ENCODE measurements at regions not wholly inside any gene's neighbourhood (a gene's known extent, or its start where the extent isn't known, plus 50 kb on each side); places are given as distances from the start of the nearest gene placed in this dataset.

DNA sequence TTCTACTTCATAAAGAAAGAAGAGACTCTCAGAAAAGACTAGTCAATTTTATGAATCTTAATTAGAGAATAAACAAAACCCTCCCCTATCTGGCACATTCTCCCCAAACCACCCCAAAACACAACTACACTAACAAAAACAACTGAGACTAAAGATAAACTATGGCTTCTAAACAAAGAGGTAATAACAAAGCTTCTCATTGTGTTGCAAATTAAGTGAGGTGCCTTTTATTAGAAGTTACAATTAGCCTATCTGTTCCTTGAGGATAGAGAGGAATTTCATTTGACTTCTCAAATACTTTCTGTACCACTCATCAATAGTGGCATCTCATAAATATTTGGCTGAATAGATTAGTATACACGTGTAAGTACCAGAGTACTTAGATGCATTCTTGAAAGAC is 1196.2 kb downstream of the PCDH9 start:
- Histone ChIP-seq H3K4me1 (ENCODE audit: control insufficient read depth, insufficient read depth, low read length, unreplicated experiment) (no peaks in the 10 kb centered on the region), H3K79me2 (ENCODE audit: control insufficient read depth, insufficient read depth, low read length, unreplicated experiment) (no peaks in the 10 kb centered on the region), H2AFZ (ENCODE audit: low read length, unreplicated experiment) (no peak overlapping the region), H3K27me3 (ENCODE audit: insufficient read depth, low read length) (no peaks in the 10 kb centered on the region), H3K36me3 (ENCODE audit: insufficient read depth, low read length) (no peaks in the 10 kb centered on the region), H3K27ac (ENCODE audit: low read depth, low read length) (no peak overlapping the region), H3K4me3 (ENCODE audit: low read depth, low read length) (no peak overlapping the region)

GRCh38 chr13:66021846-66022245 is 1208.3 kb downstream of the PCDH9 start:
- H3K79me2 ChIP-seq (ENCODE audit: control insufficient read depth, insufficient read depth, low read length, unreplicated experiment) = no peaks in the 10 kb centered on the region
- H3K27me3 ChIP-seq (ENCODE audit: insufficient read depth, low read length) = no peaks in the 10 kb centered on the region
- H3K4me3 ChIP-seq (ENCODE audit: low read depth, low read length) = no peak overlapping the region
- no peaks in the 10 kb centered on the region for H3K4me1 ChIP-seq (ENCODE audit: control insufficient read depth, insufficient read depth, low read length, unreplicated experiment)
- no peak overlapping the region for H3K27ac ChIP-seq (ENCODE audit: low read depth, low read length)
- H2AFZ ChIP-seq (ENCODE audit: low read length, unreplicated experiment) = no peak overlapping the region
- no peaks in the 10 kb centered on the region for H3K36me3 ChIP-seq (ENCODE audit: insufficient read depth, low read length)

DNA sequence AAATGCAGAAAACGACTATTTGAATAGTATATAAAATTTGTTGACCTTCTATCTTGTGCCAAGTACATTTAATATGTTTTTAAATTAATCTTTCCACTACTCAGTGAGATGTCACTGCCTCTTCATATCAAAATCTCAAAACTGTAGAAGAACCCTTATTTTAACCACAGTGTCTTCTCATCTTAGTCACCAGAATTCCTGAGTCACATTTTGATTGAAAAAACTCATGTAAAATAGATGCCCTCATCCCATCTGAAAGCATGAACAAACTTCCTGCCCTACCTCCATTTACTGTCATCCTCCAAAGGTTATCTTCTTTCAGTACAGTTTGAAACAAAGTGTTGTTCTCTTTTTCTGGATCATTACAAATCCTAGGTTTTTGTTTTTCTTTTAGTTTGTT is 1215.4 kb downstream of the PCDH9 start:
- H3K79me2 ChIP-seq (ENCODE audit: control insufficient read depth, insufficient read depth, low read length, unreplicated experiment) = no peaks in the 10 kb centered on the region
- no peaks in the 10 kb centered on the region for H3K27me3 ChIP-seq (ENCODE audit: insufficient read depth, low read length)
- H2AFZ ChIP-seq (ENCODE audit: low read length, unreplicated experiment) = no peak overlapping the region
- H3K4me1 ChIP-seq (ENCODE audit: control insufficient read depth, insufficient read depth, low read length, unreplicated experiment) = no peaks in the 10 kb centered on the region
- H3K27ac ChIP-seq (ENCODE audit: low read depth, low read length) = no peak overlapping the region
- H3K4me3 ChIP-seq (ENCODE audit: low read depth, low read length) = no peak overlapping the region
- no peaks in the 10 kb centered on the region for H3K36me3 ChIP-seq (ENCODE audit: insufficient read depth, low read length)

- H3K36me3 ChIP-seq (ENCODE audit: insufficient read depth, low read length) = no peaks in the 10 kb centered on the region
Measured at GRCh38 chr13:66009241-66009640, 1220.9 kb downstream of the PCDH9 start.

DNA sequence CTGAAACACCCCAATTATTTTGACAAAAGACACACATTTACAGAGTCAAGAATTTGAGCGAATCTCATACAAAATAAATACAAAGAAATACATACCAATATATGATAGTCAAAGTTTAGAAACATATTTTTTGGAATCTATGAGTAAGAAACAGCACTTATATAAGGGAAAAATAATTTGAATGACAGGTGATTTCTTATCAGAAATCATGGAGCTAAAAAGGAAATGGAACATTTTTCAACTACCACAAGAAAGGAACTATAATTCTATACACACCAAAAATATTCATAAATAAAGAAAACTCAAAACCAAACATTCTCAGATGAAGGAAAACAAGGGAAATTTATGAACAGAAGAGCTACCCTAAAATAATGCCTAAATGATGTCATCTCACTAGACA is 1226.6 kb downstream of the PCDH9 start:
- Histone ChIP-seq H3K4me3 (ENCODE audit: low read depth, low read length) (no peak overlapping the region), H2AFZ (ENCODE audit: low read length, unreplicated experiment) (no peak overlapping the region), H3K4me1 (ENCODE audit: control insufficient read depth, insufficient read depth, low read length, unreplicated experiment) (no peaks in the 10 kb centered on the region), H3K27me3 (ENCODE audit: insufficient read depth, low read length) (no peaks in the 10 kb centered on the region), H3K27ac (ENCODE audit: low read depth, low read length) (no peak overlapping the region), H3K36me3 (ENCODE audit: insufficient read depth, low read length) (no peaks in the 10 kb centered on the region), H3K79me2 (ENCODE audit: control insufficient read depth, insufficient read depth, low read length, unreplicated experiment) (no peaks in the 10 kb centered on the region)

More at GRCh38 chr13:66009241-66009640, 1220.9 kb downstream of the PCDH9 start:
- no peaks in the 10 kb centered on the region for H3K4me1 ChIP-seq (ENCODE audit: control insufficient read depth, insufficient read depth, low read length, unreplicated experiment)
- no peaks in the 10 kb centered on the region for H3K27me3 ChIP-seq (ENCODE audit: insufficient read depth, low read length)
- no peak overlapping the region for H3K4me3 ChIP-seq (ENCODE audit: low read depth, low read length)
- H2AFZ ChIP-seq (ENCODE audit: low read length, unreplicated experiment) = no peak overlapping the region
- no peak overlapping the region for H3K27ac ChIP-seq (ENCODE audit: low read depth, low read length)
- H3K79me2 ChIP-seq (ENCODE audit: control insufficient read depth, insufficient read depth, low read length, unreplicated experiment) = no peaks in the 10 kb centered on the region

- H3K27ac ChIP-seq (ENCODE audit: low read depth, low read length) = no peak overlapping the region
- no peak overlapping the region for H3K4me3 ChIP-seq (ENCODE audit: low read depth, low read length)
- no peaks in the 10 kb centered on the region for H3K4me1 ChIP-seq (ENCODE audit: control insufficient read depth, insufficient read depth, low read length, unreplicated experiment)
- H3K27me3 ChIP-seq (ENCODE audit: insufficient read depth, low read length) = no peaks in the 10 kb centered on the region
- no peak overlapping the region for H2AFZ ChIP-seq (ENCODE audit: low read length, unreplicated experiment)
- no peaks in the 10 kb centered on the region for H3K36me3 ChIP-seq (ENCODE audit: insufficient read depth, low read length)
- no peaks in the 10 kb centered on the region for H3K79me2 ChIP-seq (ENCODE audit: control insufficient read depth, insufficient read depth, low read length, unreplicated experiment)
Measured at GRCh38 chr13:66001140-66001539, 1229.0 kb downstream of the PCDH9 start.

DNA sequence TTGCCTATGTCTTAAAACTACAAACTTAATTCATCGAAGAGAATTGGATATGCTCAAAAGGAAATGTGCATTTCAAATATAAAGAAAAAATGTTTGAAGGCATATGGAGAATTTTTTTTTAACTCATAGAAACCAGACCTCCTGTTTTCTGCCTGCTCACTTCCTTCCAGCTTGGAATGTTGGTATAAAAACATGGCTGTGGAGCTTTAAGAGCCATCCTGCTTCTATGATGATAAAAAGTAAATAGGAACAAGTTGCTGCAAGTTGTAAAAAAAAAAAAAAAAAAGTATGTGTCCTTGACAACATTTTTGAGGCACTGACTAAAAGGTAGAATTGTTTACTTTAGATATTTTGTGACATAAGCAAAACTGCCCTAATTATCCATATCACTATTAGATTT is 1230.7 kb downstream of the PCDH9 start:
- Histone ChIP-seq H2AFZ (ENCODE audit: low read length, unreplicated experiment) (no peak overlapping the region), H3K4me3 (ENCODE audit: low read depth, low read length) (no peak overlapping the region), H3K4me1 (ENCODE audit: control insufficient read depth, insufficient read depth, low read length, unreplicated experiment) (no peaks in the 10 kb centered on the region), H3K27me3 (ENCODE audit: insufficient read depth, low read length) (no peaks in the 10 kb centered on the region), H3K79me2 (ENCODE audit: control insufficient read depth, insufficient read depth, low read length, unreplicated experiment) (no peaks in the 10 kb centered on the region), H3K36me3 (ENCODE audit: insufficient read depth, low read length) (no peaks in the 10 kb centered on the region), H3K27ac (ENCODE audit: low read depth, low read length) (no peak overlapping the region)

- H3K79me2 ChIP-seq (ENCODE audit: control insufficient read depth, insufficient read depth, low read length, unreplicated experiment) = no peaks in the 10 kb centered on the region
- H3K36me3 ChIP-seq (ENCODE audit: insufficient read depth, low read length) = no peaks in the 10 kb centered on the region
- H2AFZ ChIP-seq (ENCODE audit: low read length, unreplicated experiment) = no peak overlapping the region
- H3K4me1 ChIP-seq (ENCODE audit: control insufficient read depth, insufficient read depth, low read length, unreplicated experiment) = no peaks in the 10 kb centered on the region
- no peak overlapping the region for H3K4me3 ChIP-seq (ENCODE audit: low read depth, low read length)
- H3K27me3 ChIP-seq (ENCODE audit: insufficient read depth, low read length) = no peaks in the 10 kb centered on the region
- H3K27ac ChIP-seq (ENCODE audit: low read depth, low read length) = no peak overlapping the region
Measured at GRCh38 chr13:65990684-65991083, 1239.5 kb downstream of the PCDH9 start.

- H3K27me3 ChIP-seq (ENCODE audit: insufficient read depth, low read length) = no peaks in the 10 kb centered on the region
- H3K4me1 ChIP-seq (ENCODE audit: control insufficient read depth, insufficient read depth, low read length, unreplicated experiment) = no peaks in the 10 kb centered on the region
- no peaks in the 10 kb centered on the region for H3K36me3 ChIP-seq (ENCODE audit: insufficient read depth, low read length)
- no peak overlapping the region for H3K4me3 ChIP-seq (ENCODE audit: low read depth, low read length)
- H2AFZ ChIP-seq (ENCODE audit: low read length, unreplicated experiment) = no peak overlapping the region
- H3K27ac ChIP-seq (ENCODE audit: low read depth, low read length) = no peak overlapping the region
- no peaks in the 10 kb centered on the region for H3K79me2 ChIP-seq (ENCODE audit: control insufficient read depth, insufficient read depth, low read length, unreplicated experiment)
Measured at GRCh38 chr13:65985612-65986011, 1244.5 kb downstream of the PCDH9 start.

DNA sequence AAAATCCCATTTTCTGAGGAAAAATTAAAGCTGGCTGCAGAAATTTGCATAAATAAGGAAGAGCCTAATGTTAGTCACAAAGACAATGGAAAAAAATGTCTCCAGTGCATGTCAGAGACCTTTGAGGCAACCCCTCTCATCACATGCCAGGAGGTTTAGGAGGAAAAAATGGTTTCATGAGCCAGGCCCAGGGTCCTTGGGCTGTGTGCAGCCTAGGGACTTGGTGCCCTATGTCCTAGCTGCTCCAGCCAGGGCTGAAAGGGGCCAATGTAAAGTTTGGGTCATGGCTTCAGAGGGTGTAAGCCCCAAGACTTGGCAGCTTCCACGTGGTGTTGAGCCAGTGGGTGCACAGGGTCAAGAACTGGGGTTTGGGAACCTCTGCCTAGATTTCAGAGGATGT is 1252.6 kb downstream of the PCDH9 start:
- Histone ChIP-seq H3K4me1 (ENCODE audit: control insufficient read depth, insufficient read depth, low read length, unreplicated experiment) (no peaks in the 10 kb centered on the region), H3K4me3 (ENCODE audit: low read depth, low read length) (no peak overlapping the region), H3K27ac (ENCODE audit: low read depth, low read length) (no peak overlapping the region), H3K79me2 (ENCODE audit: control insufficient read depth, insufficient read depth, low read length, unreplicated experiment) (no peaks in the 10 kb centered on the region), H2AFZ (ENCODE audit: low read length, unreplicated experiment) (no peak overlapping the region), H3K27me3 (ENCODE audit: insufficient read depth, low read length) (no peaks in the 10 kb centered on the region), H3K36me3 (ENCODE audit: insufficient read depth, low read length) (no peaks in the 10 kb centered on the region)

- no peaks in the 10 kb centered on the region for H3K79me2 ChIP-seq (ENCODE audit: control insufficient read depth, insufficient read depth, low read length, unreplicated experiment)
- H3K36me3 ChIP-seq (ENCODE audit: insufficient read depth, low read length) = no peaks in the 10 kb centered on the region
- H3K4me1 ChIP-seq (ENCODE audit: control insufficient read depth, insufficient read depth, low read length, unreplicated experiment) = no peaks in the 10 kb centered on the region
- no peak overlapping the region for H2AFZ ChIP-seq (ENCODE audit: low read length, unreplicated experiment)
- H3K27me3 ChIP-seq (ENCODE audit: insufficient read depth, low read length) = no peaks in the 10 kb centered on the region
- H3K27ac ChIP-seq (ENCODE audit: low read depth, low read length) = no peak overlapping the region
- H3K4me3 ChIP-seq (ENCODE audit: low read depth, low read length) = no peak overlapping the region
Measured at GRCh38 chr13:65971541-65971940, 1258.6 kb downstream of the PCDH9 start.

Measured in ACC112 (cell line).